ENCODE measurements at regions not wholly inside any gene's neighbourhood (a gene's known extent, or its start where the extent isn't known, plus 50 kb on each side); places are given as distances from the start of the nearest gene placed in this dataset.

DNA sequence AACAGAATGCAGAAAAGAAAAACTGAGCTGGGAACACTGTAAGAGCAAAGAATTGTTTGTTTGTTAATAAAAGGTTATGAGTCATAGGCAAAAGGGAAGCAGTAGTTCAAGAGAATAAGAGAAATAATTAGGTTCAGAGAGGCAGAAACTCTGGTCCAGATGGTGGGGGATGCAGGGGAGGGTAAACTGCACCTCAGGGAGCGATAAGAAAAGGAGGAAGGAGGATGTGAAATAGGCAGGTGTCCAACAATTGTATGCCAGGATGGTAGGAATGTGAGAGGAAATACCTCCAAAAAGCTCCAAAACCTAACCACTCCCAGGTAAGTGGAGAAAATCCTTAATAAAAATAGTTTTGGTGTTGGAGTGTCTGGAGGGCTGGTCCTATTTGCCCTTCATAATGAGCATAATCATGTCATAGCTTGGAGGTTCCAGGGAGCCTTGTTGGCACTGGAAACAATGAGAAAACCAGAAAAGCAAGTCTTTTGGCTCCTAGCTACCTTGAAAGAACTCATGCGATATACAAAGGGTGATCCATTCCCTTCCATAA is 405.4 kb upstream of the TBL1XR1 start:
- TF ChIP-seq TAF1 (IDR thresholded peaks at IDR 0.05; ENCODE audit: borderline replicate concordance, insufficient read depth, low read length) (no peak), POLR2AphosphoS5 (IDR thresholded peaks at IDR 0.05; ENCODE audit: low read depth, low read length) (no peak), FOXP2 (optimal IDR thresholded peaks at IDR 0.05; ENCODE audit: borderline replicate concordance, extremely low read depth, extremely low read length, insufficient read depth) (no peak), SIN3A (IDR thresholded peaks at IDR 0.05; ENCODE audit: borderline replicate concordance, insufficient read depth, low read length) (no peak)
- TF ChIP-seq, protein P1, sequence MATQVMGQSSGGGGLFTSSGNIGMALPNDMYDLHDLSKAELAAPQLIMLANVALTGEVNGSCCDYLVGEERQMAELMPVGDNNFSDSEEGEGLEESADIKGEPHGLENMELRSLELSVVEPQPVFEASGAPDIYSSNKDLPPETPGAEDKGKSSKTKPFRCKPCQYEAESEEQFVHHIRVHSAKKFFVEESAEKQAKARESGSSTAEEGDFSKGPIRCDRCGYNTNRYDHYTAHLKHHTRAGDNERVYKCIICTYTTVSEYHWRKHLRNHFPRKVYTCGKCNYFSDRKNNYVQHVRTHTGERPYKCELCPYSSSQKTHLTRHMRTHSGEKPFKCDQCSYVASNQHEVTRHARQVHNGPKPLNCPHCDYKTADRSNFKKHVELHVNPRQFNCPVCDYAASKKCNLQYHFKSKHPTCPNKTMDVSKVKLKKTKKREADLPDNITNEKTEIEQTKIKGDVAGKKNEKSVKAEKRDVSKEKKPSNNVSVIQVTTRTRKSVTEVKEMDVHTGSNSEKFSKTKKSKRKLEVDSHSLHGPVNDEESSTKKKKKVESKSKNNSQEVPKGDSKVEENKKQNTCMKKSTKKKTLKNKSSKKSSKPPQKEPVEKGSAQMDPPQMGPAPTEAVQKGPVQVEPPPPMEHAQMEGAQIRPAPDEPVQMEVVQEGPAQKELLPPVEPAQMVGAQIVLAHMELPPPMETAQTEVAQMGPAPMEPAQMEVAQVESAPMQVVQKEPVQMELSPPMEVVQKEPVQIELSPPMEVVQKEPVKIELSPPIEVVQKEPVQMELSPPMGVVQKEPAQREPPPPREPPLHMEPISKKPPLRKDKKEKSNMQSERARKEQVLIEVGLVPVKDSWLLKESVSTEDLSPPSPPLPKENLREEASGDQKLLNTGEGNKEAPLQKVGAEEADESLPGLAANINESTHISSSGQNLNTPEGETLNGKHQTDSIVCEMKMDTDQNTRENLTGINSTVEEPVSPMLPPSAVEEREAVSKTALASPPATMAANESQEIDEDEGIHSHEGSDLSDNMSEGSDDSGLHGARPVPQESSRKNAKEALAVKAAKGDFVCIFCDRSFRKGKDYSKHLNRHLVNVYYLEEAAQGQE (IDR thresholded peaks at IDR 0.05; ENCODE audit: insufficient read depth in 1 of 2, low read depth in 2 of 2, low read length in 2 of 2): no peak

DNA sequence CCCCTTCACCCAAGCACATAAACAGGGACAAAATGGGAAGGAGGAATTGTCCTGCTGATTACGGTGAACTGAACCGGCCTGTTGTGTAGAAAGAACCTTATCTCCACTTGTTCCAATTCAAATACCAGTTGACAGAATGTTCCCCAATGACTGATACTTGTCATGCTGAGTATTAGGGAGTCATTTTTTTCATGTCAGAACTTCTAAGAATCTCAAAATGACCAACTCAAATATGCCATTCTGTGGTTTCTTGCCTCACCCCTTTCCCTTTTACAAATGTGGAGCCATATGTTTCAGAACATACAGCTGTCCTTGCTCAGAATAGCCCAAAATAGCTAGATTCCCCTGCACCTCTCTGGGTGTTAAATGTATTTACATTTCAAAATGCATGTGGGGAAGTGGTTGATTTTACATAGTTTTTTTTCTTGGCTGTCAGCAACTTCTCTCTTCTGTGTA is 405.9 kb upstream of the TBL1XR1 start:
- TF ChIP-seq TAF1 (IDR thresholded peaks at IDR 0.05; ENCODE audit: borderline replicate concordance, insufficient read depth, low read length): no peak
- TF ChIP-seq, protein P1 (IDR thresholded peaks at IDR 0.05; ENCODE audit: insufficient read depth in 1 of 2, low read depth in 2 of 2, low read length in 2 of 2): no peak
- no peak for TF ChIP-seq POLR2AphosphoS5 (IDR thresholded peaks at IDR 0.05; ENCODE audit: low read depth, low read length)
- TF ChIP-seq FOXP2 (optimal IDR thresholded peaks at IDR 0.05; ENCODE audit: borderline replicate concordance, extremely low read depth, extremely low read length, insufficient read depth): no peak
- TF ChIP-seq SIN3A (IDR thresholded peaks at IDR 0.05; ENCODE audit: borderline replicate concordance, insufficient read depth, low read length): no peak

DNA sequence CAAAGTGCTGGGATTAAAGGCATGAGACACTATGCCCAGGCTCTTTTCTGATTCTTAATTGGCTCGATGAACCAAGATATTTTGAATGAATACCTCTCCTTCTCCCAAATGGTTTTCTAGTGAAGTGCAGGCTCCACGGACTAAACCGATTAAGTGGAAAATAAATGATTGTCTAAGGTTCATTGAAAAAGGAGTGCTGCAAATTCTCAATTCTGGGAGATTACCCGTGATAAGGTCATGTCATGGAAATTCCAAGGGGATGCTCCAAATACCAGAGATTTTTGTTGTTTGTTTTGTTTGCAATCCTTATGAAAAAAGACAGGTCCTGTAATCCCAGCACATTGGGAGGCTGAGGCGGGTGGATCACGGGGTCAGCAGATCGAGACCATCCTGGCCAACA is 406.9 kb upstream of the TBL1XR1 start:
- TF ChIP-seq POLR2AphosphoS5 (IDR thresholded peaks at IDR 0.05; ENCODE audit: low read depth, low read length) (no peak), FOXP2 (optimal IDR thresholded peaks at IDR 0.05; ENCODE audit: borderline replicate concordance, extremely low read depth, extremely low read length, insufficient read depth) (no peak), TAF1 (IDR thresholded peaks at IDR 0.05; ENCODE audit: borderline replicate concordance, insufficient read depth, low read length) (no peak), SIN3A (IDR thresholded peaks at IDR 0.05; ENCODE audit: borderline replicate concordance, insufficient read depth, low read length) (no peak)
- TF ChIP-seq, protein P1 (IDR thresholded peaks at IDR 0.05; ENCODE audit: insufficient read depth in 1 of 2, low read depth in 2 of 2, low read length in 2 of 2): no peak

DNA sequence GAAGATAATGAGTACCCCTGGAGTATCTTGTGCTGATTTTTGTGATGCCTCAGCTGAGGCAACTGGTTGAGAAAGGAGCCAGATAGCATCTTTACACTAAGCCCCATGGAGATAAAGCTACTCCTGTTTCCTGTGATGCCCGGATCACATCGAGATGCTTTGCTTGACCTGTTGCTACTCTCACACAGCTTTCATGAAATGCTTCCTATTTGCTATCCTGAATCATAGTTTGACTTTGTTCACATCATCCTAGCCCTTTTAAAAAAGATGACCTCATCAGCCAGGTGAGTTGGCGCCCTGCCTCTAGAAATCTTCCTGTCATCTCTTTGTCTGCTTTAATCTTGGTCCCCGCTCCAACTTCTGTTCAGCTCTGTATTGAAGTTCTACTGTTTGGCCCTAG is 409.6 kb upstream of the TBL1XR1 start:
- TF ChIP-seq TAF1 (IDR thresholded peaks at IDR 0.05; ENCODE audit: borderline replicate concordance, insufficient read depth, low read length) (no peak), POLR2AphosphoS5 (IDR thresholded peaks at IDR 0.05; ENCODE audit: low read depth, low read length) (no peak), FOXP2 (optimal IDR thresholded peaks at IDR 0.05; ENCODE audit: borderline replicate concordance, extremely low read depth, extremely low read length, insufficient read depth) (no peak), SIN3A (IDR thresholded peaks at IDR 0.05; ENCODE audit: borderline replicate concordance, insufficient read depth, low read length) (no peak)
- TF ChIP-seq, protein P1 (IDR thresholded peaks at IDR 0.05; ENCODE audit: insufficient read depth in 1 of 2, low read depth in 2 of 2, low read length in 2 of 2): no peak
